ENCODE measurements at regions not wholly inside any gene's neighbourhood (a gene's known extent, or its start where the extent isn't known, plus 50 kb on each side); places are given as distances from the start of the nearest gene placed in this dataset.

- peak; percentile 65 for TF ChIP-seq NCOR1 (IDR thresholded peaks at IDR 0.05)
- TF ChIP-seq C11orf30 (IDR thresholded peaks at IDR 0.05; ENCODE audit: low read depth), result no peak
- no peak for TF ChIP-seq BCLAF1 (IDR thresholded peaks at IDR 0.05; ENCODE audit: borderline replicate concordance in 1 of 2, control insufficient read depth in 1 of 2, low read depth in 2 of 2, low read length in 1 of 2)
- no peak for TF ChIP-seq FUS (optimal IDR thresholded peaks at IDR 0.05; ENCODE audit: low read depth, low read length)
Measured at GRCh38 chr15:66931768-66932633, 133.4 kb upstream of the SMAD3 start (continued).

GRCh38 chr15:66932634-66933024 is 132.8 kb upstream of the SMAD3 start:
- intact Hi-C loops (cut with micrococcal nuclease) (no loop called here), in situ Hi-C loops (cut with MboI) (loop anchor here (10.0 kb wide), 1 partner anchor 902 kb away; no protein-coding TSS in a partner anchor)
- Histone ChIP-seq H3K4me3 (no peak overlapping the region), H3K27ac (ENCODE audit: extremely low read depth, low read depth, low read length) (no peak overlapping the region; the same call in 2 of the 3 replicates), H3K27me3 (ENCODE audit: control insufficient read depth in 2 of 2, insufficient read depth in 2 of 2, low read length in 2 of 2) (no peaks in the 10 kb centered on the region), H4K20me1 (replicated peaks; ENCODE audit: control insufficient read depth, insufficient read depth, low read length) (no peaks in the 10 kb centered on the region), H3K79me2 (ENCODE audit: control insufficient read depth, insufficient read depth, low read length) (no peaks in the 10 kb centered on the region), H3K4me2 (ENCODE audit: insufficient read depth, low read length) (peak overlapping the region; percentile 61), H3K9me1 (ENCODE audit: control insufficient read depth, insufficient read depth, low read length) (no peaks in the 10 kb centered on the region), H2AFZ (ENCODE audit: low read depth, low read length) (peak overlapping the region; percentile 93), H3K9ac (ENCODE audit: insufficient read depth in 1 of 2, low read depth in 2 of 2, low read length in 2 of 2) (no peak overlapping the region), H3K9me3 (replicated peaks; ENCODE audit: control insufficient read depth, insufficient read depth, low read depth, low read length) (0 out of 2 replicates have a peak, but pooled peaks cover 3% of the 10 kb centered on the region), H3K36me3 (ENCODE audit: control insufficient read depth, insufficient read depth, low read length) (no peaks in the 10 kb centered on the region), H3K4me1 (replicated peaks in 1 of 2; ENCODE audit: control insufficient read depth in 2 of 2, insufficient read depth in 2 of 2, low read length in 2 of 2) (peaks cover 30% of the 10 kb centered on the region in 2 experiments)
- DNase-seq (ENCODE audit: extremely low read depth in 1 of 4, low spot score in 3 of 4) (no peak), FAIRE-seq (no peak), ATAC-seq (no peak)
- CTCF ChIA-PET (ENCODE audit: low intra/inter-chr PET ratio), result no interaction called here
- POLR2A ChIA-PET, result interaction anchor here (0.6 to 1.2 kb wide), 2 partner anchors 11 to 34 kb away, joined by 3 to 4 read pairs; no protein-coding TSS in a partner anchor
- BruUV-seq (replicated peaks), result no TSS peak
- 81% methylated on average over 6 of the region's 6 CpGs for WGBS (ENCODE audit: insufficient coverage, low coverage, missing lambda C conversion rate)
- TF ChIP-seq CBX3 (IDR thresholded peaks at IDR 0.05; ENCODE audit: borderline replicate concordance in 1 of 2, low read length in 2 of 2) (no peak), TOE1 (IDR thresholded peaks at IDR 0.05; ENCODE audit: borderline replicate concordance) (peak; percentile 45; the same call in 1 of the 2 replicates), TOE1 (CRISPR knock-in tag; IDR thresholded peaks at IDR 0.05; ENCODE audit: borderline replicate concordance, low read depth) (no peak), CREB5 (CRISPR knock-in tag; IDR thresholded peaks at IDR 0.05) (no peak), ZBTB43 (CRISPR knock-in tag; IDR thresholded peaks at IDR 0.05) (peak; percentile 99), ZNF589 (CRISPR knock-in tag; IDR thresholded peaks at IDR 0.05; ENCODE audit: low read depth) (no peak), ZNF184 (CRISPR knock-in tag; IDR thresholded peaks at IDR 0.05) (no peak), E2F5 (CRISPR knock-in tag; IDR thresholded peaks at IDR 0.05) (no peak), SLC30A9 (CRISPR knock-in tag; IDR thresholded peaks at IDR 0.05) (no peak)
